Esophagus muscularis mucosa (tissue), 4 donors: ENCODE measurements at regions not wholly inside any gene's neighbourhood (a gene's known extent, or its start where the extent isn't known, plus 50 kb on each side); places are given as distances from the start of the nearest gene placed in this dataset.

Experiments used
- EP300 ChIP-seq: sonication (generic); formaldehyde crosslinking; IDR thresholded peaks from one replicate; pipeline ENCODE4 v1.6.1; 2017; ENCODE audit warnings: antibody characterized with exemption
- POLR2A ChIP-seq: fragments of 450-650 bp; IDR thresholded peaks from one replicate; pipeline ENCODE4 v1.6.1; 2017; ENCODE audit warnings: antibody characterized with exemption, moderate library complexity, mild to moderate bottlenecking, low read depth
- POLR2AphosphoS5 ChIP-seq, 2 donors: sonication (generic); formaldehyde crosslinking; IDR thresholded peaks; one replicate each; pipeline ENCODE4 v1.6.1; 2017; ENCODE audit warnings: antibody characterized with exemption in 2 of 2
- TF ChIP-seq, protein P1 (sequence below), 3 experiments: fragments of 200-600 bp in 2 of 3; fragments of 450-650 bp in 1 of 3; sonication (generic) in 2 of 3; IDR thresholded peaks; one replicate each; pipeline ENCODE4 v1.5.1; 2017 to 2019; ENCODE audit warnings: antibody characterized with exemption in 3 of 3, mild to moderate bottlenecking in 2 of 3, moderate library complexity in 1 of 3

GRCh38 chr5:34410411-34411139 is 245.6 kb upstream of the RAI14 start:
- TF ChIP-seq, protein P1, sequence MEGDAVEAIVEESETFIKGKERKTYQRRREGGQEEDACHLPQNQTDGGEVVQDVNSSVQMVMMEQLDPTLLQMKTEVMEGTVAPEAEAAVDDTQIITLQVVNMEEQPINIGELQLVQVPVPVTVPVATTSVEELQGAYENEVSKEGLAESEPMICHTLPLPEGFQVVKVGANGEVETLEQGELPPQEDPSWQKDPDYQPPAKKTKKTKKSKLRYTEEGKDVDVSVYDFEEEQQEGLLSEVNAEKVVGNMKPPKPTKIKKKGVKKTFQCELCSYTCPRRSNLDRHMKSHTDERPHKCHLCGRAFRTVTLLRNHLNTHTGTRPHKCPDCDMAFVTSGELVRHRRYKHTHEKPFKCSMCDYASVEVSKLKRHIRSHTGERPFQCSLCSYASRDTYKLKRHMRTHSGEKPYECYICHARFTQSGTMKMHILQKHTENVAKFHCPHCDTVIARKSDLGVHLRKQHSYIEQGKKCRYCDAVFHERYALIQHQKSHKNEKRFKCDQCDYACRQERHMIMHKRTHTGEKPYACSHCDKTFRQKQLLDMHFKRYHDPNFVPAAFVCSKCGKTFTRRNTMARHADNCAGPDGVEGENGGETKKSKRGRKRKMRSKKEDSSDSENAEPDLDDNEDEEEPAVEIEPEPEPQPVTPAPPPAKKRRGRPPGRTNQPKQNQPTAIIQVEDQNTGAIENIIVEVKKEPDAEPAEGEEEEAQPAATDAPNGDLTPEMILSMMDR (IDR thresholded peaks at IDR 0.05): no peak
- TF ChIP-seq POLR2A: no peak
- no peak for TF ChIP-seq POLR2AphosphoS5 (IDR thresholded peaks at IDR 0.05)
- no peak for TF ChIP-seq EP300
